GM21447 (cell line): ENCODE measurements at regions not wholly inside any gene's neighbourhood (a gene's known extent, or its start where the extent isn't known, plus 50 kb on each side); places are given as distances from the start of the nearest gene placed in this dataset.

Source experiments
- ATAC-seq: cut with Tn5 transposase; IDR thresholded peaks from one replicate; pipeline ENCODE4 v1.9.1; 2021; ENCODE audit not compliant: unreplicated experiment

GRCh38 chr19:31223740-31224534, 125.3 kb downstream of the TSHZ3 start:
- ATAC-seq, result no peak

GRCh38 chr19:31220540-31220939, 128.7 kb downstream of the TSHZ3 start:
- no peak for ATAC-seq

- no peak for ATAC-seq
Measured at GRCh38 chr19:31214997-31215396, 134.2 kb downstream of the TSHZ3 start.

- no peak for ATAC-seq
Measured at GRCh38 chr19:31214086-31214485, 135.2 kb downstream of the TSHZ3 start.

DNA sequence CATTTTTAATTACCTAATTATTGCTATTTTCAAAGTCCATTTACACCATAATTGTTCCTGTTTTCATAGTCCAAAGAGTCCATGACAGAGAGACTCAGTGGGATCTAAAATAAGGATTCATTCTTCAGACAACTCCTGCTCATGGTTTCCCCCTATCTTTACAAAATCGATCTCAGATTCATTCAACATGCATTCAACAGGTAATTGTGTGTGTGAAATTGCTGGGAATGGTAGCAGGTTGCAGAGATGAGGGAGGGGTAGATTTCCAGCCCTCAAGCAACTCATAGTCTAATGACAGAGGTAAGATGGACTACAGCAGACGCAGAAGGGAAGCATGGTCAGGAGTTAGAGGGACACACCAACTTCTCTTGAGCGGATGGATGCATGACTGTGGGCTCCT, 138.1 kb downstream of the TSHZ3 start:
- ATAC-seq, result no peak

- no peak for ATAC-seq
Measured at GRCh38 chr19:31205887-31206518, 143.2 kb downstream of the TSHZ3 start.

GRCh38 chr19:31204115-31204514, 145.1 kb downstream of the TSHZ3 start:
- ATAC-seq, result no peak

GRCh38 chr19:31185261-31185660, 164.0 kb downstream of the TSHZ3 start:
- no peak for ATAC-seq

DNA sequence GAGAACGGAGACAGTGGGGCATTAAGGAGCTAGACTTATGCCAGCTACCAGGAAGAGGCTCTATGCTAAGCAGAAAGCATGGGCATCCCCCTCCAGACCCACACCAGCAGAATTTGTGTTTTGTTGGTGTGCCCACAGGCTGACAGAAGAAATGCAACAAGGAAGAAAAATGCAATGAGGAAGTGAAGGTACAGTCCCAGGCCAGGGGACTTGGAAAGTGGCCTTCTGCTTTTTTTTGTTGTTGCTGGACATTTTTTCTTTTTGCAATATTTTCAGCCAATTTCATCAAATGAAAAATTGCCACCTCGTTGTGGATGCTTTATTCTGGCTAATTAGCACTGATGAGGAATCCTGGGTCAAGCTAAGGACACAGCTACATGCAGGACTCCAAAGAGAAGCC, 167.7 kb downstream of the TSHZ3 start:
- ATAC-seq, result no peak

- ATAC-seq, result no peak
Measured at GRCh38 chr19:31180907-31181306, 168.3 kb downstream of the TSHZ3 start.

GRCh38 chr19:31179471-31179852, 169.8 kb downstream of the TSHZ3 start:
- ATAC-seq, result no peak

- ATAC-seq, result no peak
Measured at GRCh38 chr19:31178833-31179470, 170.3 kb downstream of the TSHZ3 start.

- no peak for ATAC-seq
Measured at GRCh38 chr19:31177246-31177645, 172.0 kb downstream of the TSHZ3 start.

GRCh38 chr19:31175564-31176348, 173.5 kb downstream of the TSHZ3 start:
- ATAC-seq, result no peak

GRCh38 chr19:31174948-31175347, 174.3 kb downstream of the TSHZ3 start:
- no peak for ATAC-seq

DNA sequence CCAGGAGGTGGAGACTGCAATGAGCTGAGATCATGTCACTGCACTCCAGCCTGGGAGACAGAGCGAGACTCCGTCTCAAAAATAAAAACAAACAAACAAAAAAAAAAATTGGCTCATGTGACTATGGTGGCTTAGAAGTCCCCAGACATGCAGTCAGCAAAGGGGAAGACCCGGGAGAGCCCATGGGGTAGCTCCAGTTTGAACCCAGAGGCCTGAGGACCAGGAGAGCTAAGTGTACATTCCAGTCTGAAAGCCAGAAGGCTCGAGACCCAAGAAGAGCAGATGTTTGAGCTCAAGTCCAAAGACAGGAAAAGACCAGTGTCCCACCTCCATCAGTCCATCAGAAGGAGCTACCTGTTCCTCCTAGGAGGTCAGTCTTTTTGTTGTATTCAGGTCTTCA, 175.2 kb downstream of the TSHZ3 start:
- no peak for ATAC-seq

GRCh38 chr19:31171936-31172335, 177.3 kb downstream of the TSHZ3 start:
- ATAC-seq, result no peak

DNA sequence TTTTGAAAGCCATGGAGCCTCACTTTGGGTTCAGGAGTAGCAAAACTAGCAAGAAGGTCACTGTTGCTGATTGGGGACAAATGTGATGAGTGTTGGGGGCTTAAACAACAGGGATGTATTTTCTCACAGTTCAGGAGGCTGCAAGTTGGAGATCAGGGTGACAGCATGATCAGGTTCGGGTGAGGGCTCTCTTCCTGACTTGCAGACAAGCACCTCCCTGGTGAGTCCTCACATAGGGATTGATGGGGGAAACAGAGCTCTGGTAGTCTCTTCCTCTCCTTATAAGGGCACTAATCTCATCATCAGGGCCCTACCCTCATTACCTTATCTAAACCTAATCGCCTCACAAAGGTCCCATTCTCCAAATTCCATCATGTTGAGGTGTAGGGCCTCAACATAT, 179.2 kb downstream of the TSHZ3 start:
- ATAC-seq, result no peak

DNA sequence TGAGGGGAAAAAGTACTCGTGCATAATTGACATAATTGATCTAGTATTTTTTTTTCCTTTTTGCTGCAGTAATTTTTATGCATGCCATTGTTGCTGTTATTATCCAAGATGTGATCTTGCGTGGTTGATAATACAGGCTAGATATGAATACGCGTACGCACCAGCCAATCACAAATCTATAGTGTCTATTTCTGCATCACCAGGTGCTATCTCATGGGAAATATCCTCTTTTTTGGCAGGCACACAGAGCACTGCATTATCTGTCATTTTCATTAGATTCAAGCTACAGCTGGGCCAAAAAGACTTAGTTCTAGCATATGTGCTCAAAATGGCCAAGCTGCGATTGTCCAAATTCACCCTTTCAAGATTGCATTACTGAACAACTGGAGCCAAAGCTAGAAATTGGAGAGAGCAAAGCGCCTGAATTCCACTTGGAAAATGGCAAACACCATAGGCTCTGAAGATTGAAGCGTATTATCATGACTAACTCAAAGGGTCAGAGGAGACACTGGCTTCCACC, 181.1 kb downstream of the TSHZ3 start:
- no peak for ATAC-seq

- no peak for ATAC-seq
Measured at GRCh38 chr19:31167690-31168089, 181.5 kb downstream of the TSHZ3 start.

- ATAC-seq, result no peak
Measured at GRCh38 chr19:31166206-31166605, 183.0 kb downstream of the TSHZ3 start.
